Karpas-422 (cell line): ENCODE measurements at regions not wholly inside any gene's neighbourhood (a gene's known extent, or its start where the extent isn't known, plus 50 kb on each side); places are given as distances from the start of the nearest gene placed in this dataset.

Experiments
- DNase-seq: peaks from one replicate; pipeline ENCODE4 v3.0.0-alpha.2; 2015
- H2AFZ ChIP-seq: fragments of 200-600 bp; sonication (generic); 2 replicates; pipeline ENCODE4 v1.6.1; 2014; ENCODE audit warnings: antibody characterized with exemption, low read length, mixed read lengths
- H3K27ac ChIP-seq: fragments of 200-600 bp; sonication (generic); 2 replicates; pipeline ENCODE4 v1.5.1; 2014; ENCODE audit warnings: mild to moderate bottlenecking, low read length, moderate library complexity
- H3K27me3 ChIP-seq: fragments of 200-600 bp; sonication (generic); 2 replicates; pipeline ENCODE4 v1.6.1; 2014; ENCODE audit warnings: low read length, mixed read lengths
- H3K36me3 ChIP-seq: fragments of 200-600 bp; sonication (generic); 2 replicates; pipeline ENCODE4 v1.6.1; 2014; ENCODE audit warnings: low read length, mixed read lengths; ENCODE audit not compliant: insufficient read depth
- H3K4me1 ChIP-seq: fragments of 200-600 bp; sonication (generic); 2 replicates; pipeline ENCODE4 v1.6.1; 2014; ENCODE audit warnings: mild to moderate bottlenecking, low read length, mixed read lengths
- H3K4me2 ChIP-seq: fragments of 200-600 bp; sonication (generic); 2 replicates; pipeline ENCODE4 v1.6.1; 2014; ENCODE audit warnings: low read length, low read depth, mild to moderate bottlenecking; ENCODE audit not compliant: poor library complexity, severe bottlenecking
- H3K4me3 ChIP-seq: fragments of 200-600 bp; sonication (generic); 2 replicates; pipeline ENCODE4 v1.5.1; 2014; ENCODE audit warnings: mild to moderate bottlenecking, antibody characterized with exemption, low read length, mixed read lengths
- H3K79me2 ChIP-seq: fragments of 200-600 bp; sonication (generic); 2 replicates; pipeline ENCODE4 v1.6.1; 2014; ENCODE audit warnings: mild to moderate bottlenecking, low read length, mixed read lengths
- H3K9ac ChIP-seq: fragments of 200-600 bp; sonication (generic); 2 replicates; pipeline ENCODE4 v1.6.0; 2014; ENCODE audit warnings: low read length
- H3K9me2 ChIP-seq: fragments of 200-600 bp; sonication (generic), shearing (Covaris generic); replicated peaks from 2 replicates; pipeline ENCODE4 v1.6.0; 2014; ENCODE audit warnings: mild to moderate bottlenecking, low read length, moderate library complexity; ENCODE audit not compliant: insufficient read depth
- H3K9me3 ChIP-seq: fragments of 300-700, 200-600 bp; sonication (generic); 2 replicates; pipeline ENCODE4 v1.6.1; 2014; ENCODE audit warnings: low read length, mixed read lengths
- H4K20me1 ChIP-seq: fragments of 200-600 bp; sonication (generic); 2 replicates; pipeline ENCODE4 v1.6.1; 2014; ENCODE audit warnings: mild to moderate bottlenecking, antibody characterized with exemption, low read length, low read depth; ENCODE audit not compliant: insufficient read depth

DNA sequence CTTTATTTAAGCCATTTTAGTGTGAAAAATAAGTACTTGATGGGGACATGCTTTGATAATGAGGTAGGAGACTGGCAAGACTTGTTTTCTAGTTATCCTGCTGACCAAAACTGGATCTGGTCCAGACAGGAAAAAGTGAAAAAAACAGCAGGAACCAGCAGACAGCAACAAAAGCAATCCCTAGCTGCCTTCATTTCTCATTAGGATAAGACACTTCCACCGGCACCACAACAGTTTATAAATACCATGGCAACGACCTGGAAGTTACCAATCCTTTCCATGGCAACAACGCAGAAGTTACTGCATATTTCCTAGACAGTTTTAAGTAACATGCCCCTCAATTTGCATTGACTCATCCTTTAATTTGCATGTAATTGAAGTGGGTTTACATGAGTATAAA is 993.8 kb upstream of the NCAM2 start:
- Histone ChIP-seq H3K27ac (no peak overlapping the region), H4K20me1 (no peaks in the 10 kb centered on the region), H3K9ac (no peak overlapping the region), H2AFZ (no peak overlapping the region), H3K4me3 (no peak overlapping the region), H3K79me2 (no peaks in the 10 kb centered on the region), H3K36me3 (no peaks in the 10 kb centered on the region), H3K9me3 (peaks cover 27% of the 10 kb centered on the region), H3K4me1 (no peaks in the 10 kb centered on the region), H3K27me3 (no peaks in the 10 kb centered on the region), H3K4me2 (no peak overlapping the region), H3K9me2 (no peaks in the 10 kb centered on the region)
- DNase-seq = no peak

DNA sequence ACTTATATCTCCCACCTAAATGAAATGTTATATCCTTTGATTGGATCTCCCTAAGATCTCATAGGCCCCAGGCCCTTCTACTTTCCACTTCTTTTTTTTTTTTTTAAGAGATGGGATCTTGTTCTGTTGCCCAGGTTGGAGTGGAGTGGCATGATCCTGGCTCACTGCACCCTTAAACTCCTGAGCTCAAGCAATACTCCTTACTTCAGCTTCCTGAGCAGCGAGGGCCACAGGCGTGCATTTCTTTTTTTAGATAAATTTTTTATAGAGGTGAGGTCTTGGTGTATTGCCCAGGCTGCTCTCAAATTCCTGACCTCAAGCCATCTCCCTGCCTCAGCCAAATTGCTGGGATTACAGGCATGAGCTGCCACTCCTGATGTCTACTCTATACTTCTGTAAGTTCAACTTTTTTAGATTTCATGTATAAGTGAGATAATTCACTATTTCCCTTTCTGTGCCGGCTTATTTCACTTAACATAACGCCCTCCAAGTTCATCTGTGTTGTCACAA is 987.5 kb upstream of the NCAM2 start:
- DNase-seq = no peak
- no peaks in the 10 kb centered on the region for H3K4me1 ChIP-seq
- no peak overlapping the region for H3K4me2 ChIP-seq
- no peaks in the 10 kb centered on the region for H3K79me2 ChIP-seq
- H2AFZ ChIP-seq = no peak overlapping the region
- peaks cover 24% of the 10 kb centered on the region for H3K9me3 ChIP-seq
- H4K20me1 ChIP-seq = no peaks in the 10 kb centered on the region
- H3K36me3 ChIP-seq = no peaks in the 10 kb centered on the region
- H3K27ac ChIP-seq = no peak overlapping the region
- no peaks in the 10 kb centered on the region for H3K9me2 ChIP-seq
- H3K4me3 ChIP-seq = no peak overlapping the region
- no peaks in the 10 kb centered on the region for H3K27me3 ChIP-seq
- no peak overlapping the region for H3K9ac ChIP-seq

- Histone ChIP-seq H4K20me1 (no peaks in the 10 kb centered on the region), H3K4me2 (no peak overlapping the region), H3K4me1 (no peaks in the 10 kb centered on the region)
Measured at GRCh38 chr21:20013851-20014250, 984.4 kb upstream of the NCAM2 start.

DNA sequence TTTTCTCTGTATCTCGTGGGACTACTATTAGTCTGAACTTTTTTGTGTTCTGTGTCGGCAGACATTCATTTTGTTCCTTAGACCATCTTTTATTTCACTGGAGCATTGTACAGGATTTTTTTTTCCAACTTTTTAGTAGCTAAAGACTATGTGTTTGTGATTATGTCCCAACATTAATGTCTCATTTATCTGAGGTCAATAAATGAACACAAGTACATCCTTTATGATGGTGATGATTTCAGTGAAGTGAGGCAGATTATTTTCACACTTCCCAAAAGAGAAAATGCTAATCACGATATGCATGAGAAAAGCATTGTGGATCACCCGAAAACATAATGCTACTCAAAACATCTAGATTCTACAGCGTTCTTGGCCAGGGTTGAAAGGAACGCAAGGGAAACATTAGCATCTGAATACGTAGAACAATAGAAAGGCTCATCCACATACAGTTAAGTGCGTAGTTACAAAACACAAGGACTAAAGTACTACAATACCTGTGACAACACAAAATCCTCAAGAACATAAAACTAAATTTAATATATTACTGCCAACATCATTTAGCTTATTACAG is 981.7 kb upstream of the NCAM2 start:
- Histone ChIP-seq H3K79me2 (no peaks in the 10 kb centered on the region), H3K4me3 (no peak overlapping the region)

More at GRCh38 chr21:20013851-20014250, 984.4 kb upstream of the NCAM2 start:
- H3K36me3 ChIP-seq = no peaks in the 10 kb centered on the region
- no peak overlapping the region for H3K9ac ChIP-seq
- H3K4me3 ChIP-seq = no peak overlapping the region
- H3K9me2 ChIP-seq = no peaks in the 10 kb centered on the region
- peaks cover 30% of the 10 kb centered on the region for H3K9me3 ChIP-seq
- H3K27ac ChIP-seq = no peak overlapping the region
- H2AFZ ChIP-seq = no peak overlapping the region
- H3K79me2 ChIP-seq = no peaks in the 10 kb centered on the region
- no peaks in the 10 kb centered on the region for H3K27me3 ChIP-seq
- no peak for DNase-seq

GRCh38 chr21:20020026-20020425 is 978.2 kb upstream of the NCAM2 start:
- DNase-seq = no peak
- Histone ChIP-seq H3K36me3 (no peaks in the 10 kb centered on the region), H3K79me2 (no peaks in the 10 kb centered on the region), H3K4me2 (no peak overlapping the region), H3K9me3 (peaks cover 28% of the 10 kb centered on the region), H2AFZ (no peak overlapping the region), H4K20me1 (no peaks in the 10 kb centered on the region), H3K4me1 (no peaks in the 10 kb centered on the region), H3K27me3 (no peaks in the 10 kb centered on the region), H3K9me2 (no peaks in the 10 kb centered on the region), H3K27ac (no peak overlapping the region), H3K9ac (no peak overlapping the region), H3K4me3 (no peak overlapping the region)

More for the DNA sequence above, 981.7 kb upstream of the NCAM2 start:
- no peak overlapping the region for H3K27ac ChIP-seq
- no peak overlapping the region for H3K9ac ChIP-seq
- no peak for DNase-seq
- no peak overlapping the region for H2AFZ ChIP-seq
- peaks cover 24% of the 10 kb centered on the region for H3K9me3 ChIP-seq
- H4K20me1 ChIP-seq = no peaks in the 10 kb centered on the region
- H3K4me2 ChIP-seq = no peak overlapping the region
- no peaks in the 10 kb centered on the region for H3K9me2 ChIP-seq
- H3K27me3 ChIP-seq = no peaks in the 10 kb centered on the region
- H3K4me1 ChIP-seq = no peaks in the 10 kb centered on the region
- no peaks in the 10 kb centered on the region for H3K36me3 ChIP-seq

- H3K9me2 ChIP-seq = no peaks in the 10 kb centered on the region
- H3K4me1 ChIP-seq = no peaks in the 10 kb centered on the region
- H3K79me2 ChIP-seq = no peaks in the 10 kb centered on the region
- H2AFZ ChIP-seq = no peak overlapping the region
- no peak for DNase-seq
- H3K4me3 ChIP-seq = no peak overlapping the region
- H3K27me3 ChIP-seq = no peaks in the 10 kb centered on the region
- no peak overlapping the region for H3K27ac ChIP-seq
- no peaks in the 10 kb centered on the region for H3K36me3 ChIP-seq
- H4K20me1 ChIP-seq = no peaks in the 10 kb centered on the region
- H3K4me2 ChIP-seq = no peak overlapping the region
- no peak overlapping the region for H3K9ac ChIP-seq
- H3K9me3 ChIP-seq = peaks cover 20% of the 10 kb centered on the region
Measured at GRCh38 chr21:20023193-20023592, 975.0 kb upstream of the NCAM2 start.

GRCh38 chr21:20024741-20025140 is 973.5 kb upstream of the NCAM2 start:
- Histone ChIP-seq H4K20me1 (no peaks in the 10 kb centered on the region), H2AFZ (no peak overlapping the region), H3K79me2 (no peaks in the 10 kb centered on the region), H3K9ac (no peak overlapping the region), H3K27ac (no peak overlapping the region), H3K9me2 (no peaks in the 10 kb centered on the region), H3K9me3 (peaks cover 28% of the 10 kb centered on the region), H3K4me2 (no peak overlapping the region), H3K4me1 (no peaks in the 10 kb centered on the region), H3K27me3 (no peaks in the 10 kb centered on the region), H3K4me3 (no peak overlapping the region), H3K36me3 (no peaks in the 10 kb centered on the region)
- no peak for DNase-seq

GRCh38 chr21:20026543-20026942 is 971.7 kb upstream of the NCAM2 start:
- Histone ChIP-seq H3K9me3 (peaks cover 26% of the 10 kb centered on the region), H3K4me2 (no peak overlapping the region), H3K27me3 (no peaks in the 10 kb centered on the region), H3K9ac (no peak overlapping the region), H3K4me3 (no peak overlapping the region), H3K9me2 (no peaks in the 10 kb centered on the region), H3K36me3 (no peaks in the 10 kb centered on the region), H4K20me1 (no peaks in the 10 kb centered on the region), H3K4me1 (no peaks in the 10 kb centered on the region), H2AFZ (no peak overlapping the region), H3K79me2 (no peaks in the 10 kb centered on the region), H3K27ac (no peak overlapping the region)
- DNase-seq = no peak
